ENCODE measurements at regions not wholly inside any gene's neighbourhood (a gene's known extent, or its start where the extent isn't known, plus 50 kb on each side); places are given as distances from the start of the nearest gene placed in this dataset.

- DNase-seq (ENCODE audit: low spot score), result no peak
These were observed 371.9 kb downstream of the CD83 start for GRCh38 chr6:14489445-14489844.

GRCh38 chr6:14498748-14499147, 381.2 kb downstream of the CD83 start:
- no peak for DNase-seq (ENCODE audit: low spot score)
- TF ChIP-seq CTCF (IDR thresholded peaks at IDR 0.05; ENCODE audit: extremely low read depth, insufficient read depth, missing control alignments), result no peak

More at GRCh38 chr6:14489445-14489844, 371.9 kb downstream of the CD83 start:
- TF ChIP-seq CTCF (IDR thresholded peaks at IDR 0.05; ENCODE audit: extremely low read depth, insufficient read depth, missing control alignments), result no peak
- in situ Hi-C loops (cut with MboI; ENCODE audit: low pct_unique_long_range_greater_than_20kb, low sequenced_read_pairs, unreplicated experiment), result no loop called here

GRCh38 chr6:14499309-14499708, 381.7 kb downstream of the CD83 start:
- in situ Hi-C loops (cut with MboI; ENCODE audit: low pct_unique_long_range_greater_than_20kb, low sequenced_read_pairs, unreplicated experiment), result no loop called here
- no peak for TF ChIP-seq CTCF (IDR thresholded peaks at IDR 0.05; ENCODE audit: extremely low read depth, insufficient read depth, missing control alignments)
- no peak for DNase-seq (ENCODE audit: low spot score)

More at GRCh38 chr6:14498748-14499147, 381.2 kb downstream of the CD83 start:
- in situ Hi-C loops (cut with MboI; ENCODE audit: low pct_unique_long_range_greater_than_20kb, low sequenced_read_pairs, unreplicated experiment), result no loop called here

- in situ Hi-C loops (cut with MboI; ENCODE audit: low pct_unique_long_range_greater_than_20kb, low sequenced_read_pairs, unreplicated experiment), result no loop called here
- no peak for TF ChIP-seq CTCF (IDR thresholded peaks at IDR 0.05; ENCODE audit: extremely low read depth, insufficient read depth, missing control alignments)
- no peak for DNase-seq (ENCODE audit: low spot score)
These were observed 382.3 kb downstream of the CD83 start for GRCh38 chr6:14499841-14500240.

GRCh38 chr6:14500809-14501208, 383.2 kb downstream of the CD83 start:
- TF ChIP-seq CTCF (IDR thresholded peaks at IDR 0.05; ENCODE audit: extremely low read depth, insufficient read depth, missing control alignments), result no peak
- in situ Hi-C loops (cut with MboI; ENCODE audit: low pct_unique_long_range_greater_than_20kb, low sequenced_read_pairs, unreplicated experiment), result no loop called here
- no peak for DNase-seq (ENCODE audit: low spot score)

DNA sequence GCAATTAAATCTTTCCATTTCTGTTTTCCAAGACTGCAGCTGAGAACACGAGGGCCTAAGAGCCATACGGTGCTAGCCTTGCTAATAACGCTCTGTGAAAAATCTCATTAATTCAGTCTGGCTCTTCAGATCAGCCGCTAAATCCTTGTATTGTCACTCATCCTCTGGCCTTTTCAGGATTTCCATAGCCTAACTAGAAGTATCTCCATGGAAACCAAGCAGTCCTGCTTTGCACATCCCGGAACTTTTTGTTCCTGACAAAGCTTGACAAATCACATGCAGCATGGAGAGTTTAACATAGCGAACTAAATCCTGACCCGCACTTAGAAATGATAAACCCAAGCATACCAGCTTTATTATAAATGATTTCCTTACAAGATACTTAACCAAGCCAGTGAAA, 383.7 kb downstream of the CD83 start:
- no peak for TF ChIP-seq CTCF (IDR thresholded peaks at IDR 0.05; ENCODE audit: extremely low read depth, insufficient read depth, missing control alignments)
- DNase-seq (ENCODE audit: low spot score), result no peak

GRCh38 chr6:14501914-14502313, 384.3 kb downstream of the CD83 start:
- TF ChIP-seq CTCF (IDR thresholded peaks at IDR 0.05; ENCODE audit: extremely low read depth, insufficient read depth, missing control alignments), result no peak
- in situ Hi-C loops (cut with MboI; ENCODE audit: low pct_unique_long_range_greater_than_20kb, low sequenced_read_pairs, unreplicated experiment), result no loop called here

More for the DNA sequence above, 383.7 kb downstream of the CD83 start:
- in situ Hi-C loops (cut with MboI; ENCODE audit: low pct_unique_long_range_greater_than_20kb, low sequenced_read_pairs, unreplicated experiment), result no loop called here

More at GRCh38 chr6:14501914-14502313, 384.3 kb downstream of the CD83 start:
- no peak for DNase-seq (ENCODE audit: low spot score)

Data from GM13977 (cell line).